Stomach smooth muscle (tissue), 2 donors: ENCODE measurements at regions not wholly inside any gene's neighbourhood (a gene's known extent, or its start where the extent isn't known, plus 50 kb on each side); places are given as distances from the start of the nearest gene placed in this dataset.

Source experiments
- H3K27ac ChIP-seq: one replicate; pipeline ENCODE4 v1.7.0; 2013; ENCODE audit warnings: mild to moderate bottlenecking, low read length, inconsistent platforms
- H3K27me3 ChIP-seq, 2 donors: one replicate each; pipeline ENCODE4 v1.7.0; 2013; ENCODE audit warnings: low read length in 2 of 2; ENCODE audit not compliant: insufficient read depth in 2 of 2, control insufficient read depth in 1 of 2
- H3K36me3 ChIP-seq, 2 donors: one replicate each; pipeline ENCODE4 v1.7.0; 2013; ENCODE audit warnings: low read length in 2 of 2; ENCODE audit not compliant: control insufficient read depth in 2 of 2, insufficient read depth in 2 of 2
- H3K4me1 ChIP-seq: one replicate; pipeline ENCODE4 v1.7.0; 2013; ENCODE audit warnings: low read length; ENCODE audit not compliant: control insufficient read depth, insufficient read depth
- H3K4me3 ChIP-seq, 2 donors: one replicate each; pipeline ENCODE4 v1.7.0; 2013; ENCODE audit warnings: low read length in 2 of 2
- H3K9ac ChIP-seq, 2 donors: one replicate each; pipeline ENCODE4 v1.7.0; 2013; ENCODE audit warnings: low read length in 2 of 2, mild to moderate bottlenecking in 1 of 2
- H3K9me3 ChIP-seq, 2 donors: one replicate each; pipeline ENCODE4 v1.7.0; 2013; ENCODE audit warnings: low read length in 2 of 2; ENCODE audit not compliant: control insufficient read depth in 2 of 2
- donor health status: healthy.
- donor health status: Pancreatic carcinoma.

GRCh38 chr7:53311205-53311604 lies 275.8 kb downstream of the POM121L12 start:
- Histone ChIP-seq H3K27ac (no peak overlapping the region), H3K4me3 (no peak overlapping the region), H3K36me3 (no peaks in the 10 kb centered on the region), H3K9me3 (no peaks in the 10 kb centered on the region), H3K4me1 (no peaks in the 10 kb centered on the region), H3K9ac (no peak overlapping the region), H3K27me3 (no peaks in the 10 kb centered on the region)

- H3K4me1 ChIP-seq: no peaks in the 10 kb centered on the region
- H3K9me3 ChIP-seq: no peaks in the 10 kb centered on the region
- no peaks in the 10 kb centered on the region for H3K36me3 ChIP-seq
- no peaks in the 10 kb centered on the region for H3K27me3 ChIP-seq
- no peak overlapping the region for H3K4me3 ChIP-seq
- H3K27ac ChIP-seq: no peak overlapping the region
- no peak overlapping the region for H3K9ac ChIP-seq
Observed at GRCh38 chr7:53315981-53316380, 280.5 kb downstream of the POM121L12 start.

- H3K9ac ChIP-seq: no peak overlapping the region
- H3K27me3 ChIP-seq: no peaks in the 10 kb centered on the region
- H3K9me3 ChIP-seq: no peaks in the 10 kb centered on the region
- no peak overlapping the region for H3K4me3 ChIP-seq
- no peaks in the 10 kb centered on the region for H3K4me1 ChIP-seq
- no peak overlapping the region for H3K27ac ChIP-seq
- H3K36me3 ChIP-seq: no peaks in the 10 kb centered on the region
Observed at GRCh38 chr7:53318566-53318965, 283.1 kb downstream of the POM121L12 start.

GRCh38 chr7:53325061-53325460 lies 289.6 kb downstream of the POM121L12 start:
- Histone ChIP-seq H3K4me3 (no peak overlapping the region), H3K27ac (no peak overlapping the region), H3K4me1 (no peaks in the 10 kb centered on the region), H3K9ac (no peak overlapping the region), H3K27me3 (no peaks in the 10 kb centered on the region), H3K36me3 (no peaks in the 10 kb centered on the region), H3K9me3 (no peaks in the 10 kb centered on the region)

GRCh38 chr7:53326634-53327033 lies 291.2 kb downstream of the POM121L12 start:
- Histone ChIP-seq H3K27ac (no peak overlapping the region), H3K9ac (no peak overlapping the region)

GRCh38 chr7:53336105-53336668 lies 300.8 kb downstream of the POM121L12 start:
- no peak overlapping the region for H3K27ac ChIP-seq
- H3K9ac ChIP-seq: no peak overlapping the region
- H3K4me1 ChIP-seq: no peaks in the 10 kb centered on the region
- H3K9me3 ChIP-seq: no peaks in the 10 kb centered on the region
- no peaks in the 10 kb centered on the region for H3K36me3 ChIP-seq
- no peak overlapping the region for H3K4me3 ChIP-seq
- H3K27me3 ChIP-seq: no peaks in the 10 kb centered on the region

More at GRCh38 chr7:53326634-53327033, 291.2 kb downstream of the POM121L12 start:
- Histone ChIP-seq H3K27me3 (no peaks in the 10 kb centered on the region), H3K9me3 (no peaks in the 10 kb centered on the region), H3K4me1 (no peaks in the 10 kb centered on the region), H3K4me3 (no peak overlapping the region), H3K36me3 (no peaks in the 10 kb centered on the region)

GRCh38 chr7:53340220-53340619 lies 304.8 kb downstream of the POM121L12 start:
- H3K27me3 ChIP-seq: no peaks in the 10 kb centered on the region
- H3K9ac ChIP-seq: no peak overlapping the region
- no peak overlapping the region for H3K4me3 ChIP-seq
- H3K36me3 ChIP-seq: no peaks in the 10 kb centered on the region
- H3K27ac ChIP-seq: no peak overlapping the region
- H3K4me1 ChIP-seq: no peaks in the 10 kb centered on the region
- H3K9me3 ChIP-seq: no peaks in the 10 kb centered on the region

GRCh38 chr7:53350241-53350640 lies 314.8 kb downstream of the POM121L12 start:
- H3K27ac ChIP-seq: no peak overlapping the region
- no peaks in the 10 kb centered on the region for H3K36me3 ChIP-seq
- no peak overlapping the region for H3K9ac ChIP-seq
- H3K27me3 ChIP-seq: no peaks in the 10 kb centered on the region
- H3K4me3 ChIP-seq: no peak overlapping the region
- no peaks in the 10 kb centered on the region for H3K9me3 ChIP-seq
- no peaks in the 10 kb centered on the region for H3K4me1 ChIP-seq

- no peak overlapping the region for H3K27ac ChIP-seq
- no peaks in the 10 kb centered on the region for H3K36me3 ChIP-seq
- no peaks in the 10 kb centered on the region for H3K27me3 ChIP-seq
- no peak overlapping the region for H3K4me3 ChIP-seq
- H3K9ac ChIP-seq: no peak overlapping the region
- H3K4me1 ChIP-seq: no peaks in the 10 kb centered on the region
- H3K9me3 ChIP-seq: no peaks in the 10 kb centered on the region
Observed at GRCh38 chr7:53351681-53352080, 316.2 kb downstream of the POM121L12 start.

- Histone ChIP-seq H3K4me1 (no peaks in the 10 kb centered on the region), H3K9me3 (no peaks in the 10 kb centered on the region), H3K4me3 (no peak overlapping the region), H3K27me3 (no peaks in the 10 kb centered on the region), H3K36me3 (no peaks in the 10 kb centered on the region), H3K9ac (no peak overlapping the region), H3K27ac (no peak overlapping the region)
Observed at GRCh38 chr7:53358269-53358668, 322.8 kb downstream of the POM121L12 start.

GRCh38 chr7:53383131-53383530 lies 347.7 kb downstream of the POM121L12 start:
- Histone ChIP-seq H3K9me3 (no peaks in the 10 kb centered on the region), H3K27me3 (no peaks in the 10 kb centered on the region), H3K4me3 (no peak overlapping the region)

More at GRCh38 chr7:53383131-53383530, 347.7 kb downstream of the POM121L12 start:
- Histone ChIP-seq H3K9ac (no peak overlapping the region), H3K36me3 (no peaks in the 10 kb centered on the region), H3K4me1 (no peaks in the 10 kb centered on the region), H3K27ac (no peak overlapping the region)
